Tibial artery (tissue), 4 donors: ENCODE measurements at regions not wholly inside any gene's neighbourhood (a gene's known extent, or its start where the extent isn't known, plus 50 kb on each side); places are given as distances from the start of the nearest gene placed in this dataset.
A peak's percentile ranks its signal among the peaks of the same experiment; 100 is the strongest.

ENCODE experiments used
- DNase-seq, 2 donors: peaks; one replicate each; pipeline ENCODE4 v3.0.0-alpha.2; 2019
- H3K27ac ChIP-seq, 2 donors: fragments of 200-600 bp; sonication (generic) in 1 of 2; 1 replicate in 1 of 2; 2 replicates in 1 of 2; pipeline ENCODE4 v1.5.1; 2018 to 2019; ENCODE audit warnings: mild to moderate bottlenecking in 1 of 2
- H3K27me3 ChIP-seq, 2 donors: fragments of 200-600 bp; sonication (generic) in 1 of 2; one replicate each; pipeline versions ENCODE4 v1.5.1 to v1.6.0; 2016 to 2019
- H3K36me3 ChIP-seq, 3 donors: fragments of 200-600 bp; sonication (generic) in 2 of 3; one replicate each; pipeline ENCODE4 v1.5.1; 2016 to 2019; ENCODE audit warnings: mild to moderate bottlenecking in 2 of 3
- H3K4me1 ChIP-seq, 4 donors: fragments of 200-600 bp; sonication (generic) in 2 of 4; 1 replicate in 3 of 4; 2 replicates in 1 of 4; pipeline ENCODE4 v1.5.1; 2016 to 2019
- H3K4me3 ChIP-seq, 2 donors: fragments of 200-600 bp; sonication (generic) in 1 of 2; 1 replicate in 1 of 2; 2 replicates in 1 of 2; pipeline ENCODE4 v1.5.1; 2018 to 2019; ENCODE audit warnings: mild to moderate bottlenecking in 2 of 2
- H3K9me3 ChIP-seq, 3 donors: fragments of 200-600 bp; sonication (generic) in 1 of 3; one replicate each; pipeline ENCODE4 v1.5.1; 2016 to 2019
- CTCF ChIP-seq, 2 experiments: fragments of 200-600 bp in 1 of 2; fragments of 450-650 bp in 1 of 2; IDR thresholded peaks; one replicate each; pipeline ENCODE4 v1.5.1; 2017 to 2019; ENCODE audit warnings: antibody characterized with exemption in 2 of 2, mild to moderate bottlenecking in 1 of 2, moderate library complexity in 1 of 2
- intact Hi-C: fragments of 100-400 bp; cut with DNase I; formaldehyde crosslinking; loops from one replicate; pipeline ENCODE4 v1.15.0; 2023; ENCODE audit warnings: low total_unique reads

GRCh38 chr12:41663598-41664265 is 475.6 kb downstream of the PDZRN4 start:
- Histone ChIP-seq H3K27ac (no peak overlapping the region), H3K36me3 (no peaks in the 10 kb centered on the region), H3K27me3 (no peaks in the 10 kb centered on the region), H3K4me3 (no peak overlapping the region), H3K9me3 (peaks cover 0 to 4% (median 0%) of the 10 kb centered on the region in 3 donors), H3K4me1 (peaks cover 0 to 4% (median 0%) of the 10 kb centered on the region in 4 donors)
- DNase-seq = no peak
- peak; percentile 23 to 26 for TF ChIP-seq CTCF (IDR thresholded peaks at IDR 0.05)
- intact Hi-C loops = no loop called here

GRCh38 chr12:41661141-41661765 is 473.1 kb downstream of the PDZRN4 start:
- Histone ChIP-seq H3K4me1 (peaks cover 0 to 4% (median 0%) of the 10 kb centered on the region in 4 donors), H3K36me3 (no peaks in the 10 kb centered on the region), H3K27ac (no peak overlapping the region), H3K9me3 (peaks cover 0 to 4% (median 0%) of the 10 kb centered on the region in 3 donors), H3K27me3 (no peaks in the 10 kb centered on the region), H3K4me3 (no peak overlapping the region)
- no peak for DNase-seq
- no peak for TF ChIP-seq CTCF (IDR thresholded peaks at IDR 0.05)
- intact Hi-C loops = no loop called here

- Histone ChIP-seq H3K9me3 (no peaks in the 10 kb centered on the region), H3K36me3 (no peaks in the 10 kb centered on the region), H3K27ac (no peak overlapping the region), H3K27me3 (no peaks in the 10 kb centered on the region), H3K4me3 (no peak overlapping the region), H3K4me1 (no peaks in the 10 kb centered on the region)
- no peak for TF ChIP-seq CTCF (IDR thresholded peaks at IDR 0.05)
- no peak for DNase-seq
- intact Hi-C loops = no loop called here
These were observed 468.3 kb downstream of the PDZRN4 start for GRCh38 chr12:41656454-41656853.

DNA sequence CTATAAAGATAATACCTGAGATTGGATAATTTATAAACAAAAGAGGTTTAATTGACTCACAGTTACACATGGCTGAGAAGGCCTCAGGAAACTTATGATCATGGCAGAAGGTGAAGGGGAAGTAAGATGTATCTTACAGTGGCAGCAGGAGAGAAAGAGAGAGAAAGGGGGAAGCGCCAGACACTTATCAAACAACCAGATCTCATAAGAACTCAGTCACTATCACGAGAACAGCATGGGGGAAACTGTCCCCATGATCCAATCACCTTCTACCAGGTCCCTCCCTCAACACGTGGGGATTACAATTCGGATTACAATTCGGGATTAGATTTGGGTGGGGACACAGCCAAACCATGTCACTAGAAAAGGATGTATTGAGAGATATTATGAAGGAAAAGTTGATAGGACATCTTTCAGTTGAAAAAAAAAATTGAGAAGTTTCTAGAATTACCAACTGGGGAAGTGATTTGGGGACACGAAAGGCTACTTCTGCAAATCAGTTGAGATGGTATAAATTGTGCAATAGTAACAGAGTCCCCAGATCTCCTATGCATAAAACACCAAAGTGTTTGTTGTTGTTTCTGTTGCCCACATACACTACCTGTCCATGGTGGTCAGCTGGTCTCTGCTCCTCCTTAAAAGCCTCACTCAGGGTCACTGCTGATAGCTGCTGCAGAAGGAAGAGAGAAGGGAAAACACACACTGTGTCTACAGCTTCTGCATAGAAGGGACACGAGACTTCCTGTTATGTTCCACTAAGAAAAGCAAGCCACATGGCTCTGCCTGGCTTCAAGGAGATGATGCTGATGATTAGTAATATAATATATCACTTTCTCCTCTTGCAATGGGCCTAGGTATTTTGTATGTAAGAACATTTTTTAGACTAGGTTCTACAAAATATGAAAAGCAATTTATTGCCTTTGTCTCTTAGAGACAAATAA is 465.5 kb downstream of the PDZRN4 start:
- no peak for TF ChIP-seq CTCF (IDR thresholded peaks at IDR 0.05)
- intact Hi-C loops = no loop called here
- Histone ChIP-seq H3K4me1 (no peaks in the 10 kb centered on the region), H3K9me3 (no peaks in the 10 kb centered on the region), H3K27me3 (no peaks in the 10 kb centered on the region), H3K4me3 (no peak overlapping the region), H3K36me3 (no peaks in the 10 kb centered on the region), H3K27ac (no peak overlapping the region)
- DNase-seq = no peak

DNA sequence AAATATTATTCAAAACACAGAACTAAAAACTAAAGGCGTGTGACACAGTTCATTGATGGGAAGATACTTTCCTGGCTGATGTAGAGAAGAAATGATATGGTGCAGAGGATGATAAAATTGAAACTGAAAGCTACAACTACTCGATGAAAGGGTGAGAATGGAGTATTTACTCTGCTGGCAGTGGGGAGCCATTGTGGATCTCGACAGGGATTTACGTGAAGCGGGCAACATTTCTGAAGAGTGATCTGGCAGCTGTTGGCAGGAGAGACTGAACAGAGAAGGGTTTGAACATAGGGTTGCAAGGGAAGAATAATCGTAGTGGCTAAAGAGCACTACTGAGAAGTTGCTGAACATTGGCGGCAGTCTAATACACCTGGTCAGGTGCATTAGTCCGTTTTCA is 464.9 kb downstream of the PDZRN4 start:
- intact Hi-C loops = no loop called here
- no peaks in the 10 kb centered on the region for H3K9me3 ChIP-seq
- DNase-seq = no peak
- H3K36me3 ChIP-seq = no peaks in the 10 kb centered on the region
- H3K4me3 ChIP-seq = no peak overlapping the region
- H3K27ac ChIP-seq = no peak overlapping the region
- no peaks in the 10 kb centered on the region for H3K4me1 ChIP-seq
- no peak for TF ChIP-seq CTCF (IDR thresholded peaks at IDR 0.05)
- no peaks in the 10 kb centered on the region for H3K27me3 ChIP-seq
